Keratinocyte (primary cell): ENCODE measurements at regions not wholly inside any gene's neighbourhood (a gene's known extent, or its start where the extent isn't known, plus 50 kb on each side); places are given as distances from the start of the nearest gene placed in this dataset.

ENCODE experiments used
- CTCF ChIP-seq, 3 experiments: IDR thresholded peaks in 1 of 3; conservative IDR thresholded peaks in 1 of 3; optimal IDR thresholded peaks in 1 of 3; 2 replicates in 2 of 3; 3 replicates in 1 of 3; pipeline versions ENCODE3 to v1.5.1; 2011; ENCODE audit warnings: low read length in 3 of 3, mild to moderate bottlenecking in 3 of 3, moderate library complexity in 2 of 3, control low read depth in 1 of 3, inconsistent platforms in 1 of 3; ENCODE audit not compliant: insufficient read depth in 2 of 3; ENCODE audit errors: extremely low read depth in 1 of 3
- EZH2 ChIP-seq: IDR thresholded peaks from one replicate; pipeline ENCODE4 v1.6.1; 2012; ENCODE audit warnings: inconsistent platforms, mild to moderate bottlenecking, low read length, moderate library complexity

GRCh38 chr10:113247050-113247449 is 297.0 kb downstream of the TCF7L2 start:
- TF ChIP-seq CTCF (optimal IDR thresholded peaks at IDR 0.05 in 1 of 3, IDR thresholded peaks at IDR 0.05 in 1 of 3, conservative IDR thresholded peaks at IDR 0.05 in 1 of 3; ENCODE audit: extremely low read depth in 1 of 3, insufficient read depth in 2 of 3, low read length in 3 of 3) (no peak), EZH2 (no peak)
